Body of pancreas (tissue), 4 donors: ENCODE measurements at regions not wholly inside any gene's neighbourhood (a gene's known extent, or its start where the extent isn't known, plus 50 kb on each side); places are given as distances from the start of the nearest gene placed in this dataset.
"Not testable (repeated sequence)": the region's sequence is repeated elsewhere in the genome, so short reads cannot be mapped to it uniquely, and the experiment has no call there.

Experiments used
- ATAC-seq: fragments of 150-250 bp; one replicate; pipeline ENCODE4 v1.9.1; 2016
- DNase-seq, 4 donors: peaks; one replicate each; pipeline ENCODE4 v3.0.0-alpha.2; 2019
- H3K27ac ChIP-seq, 4 donors: fragments of 200-600 bp; sonication (generic); 1 replicate in 3 of 4; 2 replicates in 1 of 4; pipeline versions ENCODE4 v1.5.1 to v1.6.1; 2016 to 2019; ENCODE audit warnings: mild to moderate bottlenecking in 1 of 4, mixed read lengths in 1 of 4, moderate library complexity in 1 of 4
- H3K27me3 ChIP-seq, 2 donors: fragments of 200-600 bp; sonication (generic); one replicate each; pipeline ENCODE4 v1.6.0; 2016; ENCODE audit warnings: mild to moderate bottlenecking in 1 of 2
- H3K36me3 ChIP-seq, 2 donors: fragments of 200-600 bp; sonication (generic); replicated peaks in 1 of 2; 2 replicates each; pipeline ENCODE4 v1.5.1; 2016; ENCODE audit warnings: low read depth in 2 of 2; ENCODE audit not compliant: insufficient read depth in 1 of 2
- H3K4me1 ChIP-seq: fragments of 200-600 bp; sonication (generic); one replicate; pipeline ENCODE4 v1.6.0; 2016
- H3K4me3 ChIP-seq, 2 donors: fragments of 200-600 bp; sonication (generic); 1 replicate in 1 of 2; 2 replicates in 1 of 2; pipeline ENCODE4 v1.5.1; 2016 to 2019
- H3K9me3 ChIP-seq, 3 donors: fragments of 200-600 bp; sonication (generic); 1 replicate in 2 of 3; 2 replicates in 1 of 3; pipeline ENCODE4 v1.5.1; 2016
- CTCF ChIP-seq, 7 experiments: fragments of 450-650 bp in 4 of 7; fragments of 200-600 bp in 3 of 7; sonication (generic) in 3 of 7; IDR thresholded peaks; one replicate each; pipeline ENCODE4 v1.5.1; 2016 to 2019; ENCODE audit warnings: antibody characterized with exemption in 7 of 7
- POLR2A ChIP-seq, 3 donors: fragments of 450-650 bp; IDR thresholded peaks; one replicate each; pipeline ENCODE4 v1.6.1; 2016; ENCODE audit warnings: antibody characterized with exemption in 3 of 3, mild to moderate bottlenecking in 2 of 3
- WGBS, 2 donors: methylation state at CpG; one replicate each; pipeline ENCODE4 v1.1.5; 2017; 5-methylcytosine and 5-hydroxymethylcytosine counted together
- intact Hi-C: fragments of 100-400 bp; cut with DNase I; formaldehyde crosslinking; loops from one replicate; pipeline ENCODE4 v1.15.1; 2023

GRCh38 chr17:83164490-83164889 is 85.1 kb downstream of the METRNL start:
- Histone ChIP-seq H3K4me3 (no peak overlapping the region), H3K9me3 (no peaks in the 10 kb centered on the region), H3K4me1 (no peaks in the 10 kb centered on the region), H3K27ac (no peak overlapping the region), H3K36me3 (no peaks in the 10 kb centered on the region), H3K27me3 (no peaks in the 10 kb centered on the region)
- ATAC-seq (no peak), DNase-seq (no peak)
- no peak for TF ChIP-seq CTCF (IDR thresholded peaks at IDR 0.05)
- TF ChIP-seq POLR2A (IDR thresholded peaks at IDR 0.05), result no peak
- intact Hi-C loops, result no loop called here
- 65 to 79% methylated on average over 3 of the region's 3 CpGs for WGBS, 2 donors

DNA sequence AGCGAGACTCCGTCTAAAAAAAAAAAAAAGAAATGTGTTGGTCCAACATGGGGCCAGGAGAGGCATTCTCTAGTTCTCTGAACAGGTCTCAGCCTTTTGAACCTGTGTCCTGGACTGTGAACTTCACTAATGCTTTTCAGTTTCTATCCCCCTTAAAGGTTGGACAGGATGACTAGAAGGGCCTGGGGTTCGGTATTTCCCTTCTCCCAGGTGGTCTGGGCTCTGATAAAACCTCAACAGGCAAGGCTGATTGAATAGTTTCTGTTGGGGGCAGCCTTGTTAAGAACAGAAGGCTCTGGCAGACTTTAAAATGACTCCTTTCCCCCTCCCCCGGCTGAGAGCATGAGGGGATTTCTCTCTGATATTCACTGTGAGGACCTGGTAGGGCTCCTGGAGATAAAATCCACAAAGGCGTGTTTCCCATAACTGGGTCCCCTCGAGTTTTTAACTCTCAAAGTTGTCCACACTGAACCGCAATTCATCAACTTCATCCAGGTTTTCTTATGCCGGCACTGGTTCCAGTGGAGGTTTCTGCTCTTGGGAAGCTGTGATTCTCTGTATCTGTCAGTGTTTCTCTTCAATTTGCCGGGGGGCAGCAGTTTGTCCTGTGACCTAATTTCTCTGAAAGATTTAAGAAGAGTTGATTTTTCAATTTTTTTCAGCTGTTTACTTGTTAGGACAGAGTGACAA is 91.3 kb downstream of the METRNL start:
- intact Hi-C loops, result no loop called here
- Histone ChIP-seq H3K4me1 (no peaks in the 10 kb centered on the region), H3K36me3 (no peaks in the 10 kb centered on the region), H3K9me3 (no peaks in the 10 kb centered on the region), H3K4me3 (no peak overlapping the region), H3K27ac (no peak overlapping the region), H3K27me3 (no peaks in the 10 kb centered on the region)
- WGBS, 2 donors, result 71 to 73% methylated on average over 9 of the region's 9 CpGs
- ATAC-seq, result no peak
- DNase-seq, result peak in 1 of 4 donors; percentile 1
- no peak for TF ChIP-seq CTCF (IDR thresholded peaks at IDR 0.05)
- no peak for TF ChIP-seq POLR2A (IDR thresholded peaks at IDR 0.05)

- intact Hi-C loops, result no loop called here
- no peak for ATAC-seq
These were observed 92.3 kb downstream of the METRNL start for GRCh38 chr17:83171661-83172060.

GRCh38 chr17:83172099-83172498 is 92.7 kb downstream of the METRNL start:
- peak in 1 of 4 donors; percentile 1 for DNase-seq
- H3K9me3 ChIP-seq, ATAC-seq, intact Hi-C loops, H3K27ac ChIP-seq, H3K4me1 ChIP-seq, H3K36me3 ChIP-seq, H3K27me3 ChIP-seq, H3K4me3 ChIP-seq: not testable (repeated sequence)
- WGBS, 2 donors, result 81 to 89% methylated on average over 8 to 9 of the region's 9 CpGs

More at GRCh38 chr17:83171661-83172060, 92.3 kb downstream of the METRNL start:
- 68% methylated on average over 20 to 21 of the region's 21 CpGs for WGBS, 2 donors
- TF ChIP-seq CTCF (IDR thresholded peaks at IDR 0.05) (no peak), POLR2A (IDR thresholded peaks at IDR 0.05) (no peak)
- H3K36me3 ChIP-seq, result no peaks in the 10 kb centered on the region
- no peaks in the 10 kb centered on the region for H3K4me1 ChIP-seq
- H3K4me3 ChIP-seq, result no peak overlapping the region
- no peaks in the 10 kb centered on the region for H3K9me3 ChIP-seq
- DNase-seq, result peak in 2 of 4 donors; percentile 2 to 6
- no peak overlapping the region for H3K27ac ChIP-seq
- no peaks in the 10 kb centered on the region for H3K27me3 ChIP-seq

GRCh38 chr17:83172646-83173045 is 93.2 kb downstream of the METRNL start:
- H3K27ac ChIP-seq, H3K9me3 ChIP-seq, DNase-seq, H3K4me1 ChIP-seq, H3K4me3 ChIP-seq, H3K36me3 ChIP-seq, intact Hi-C loops, ATAC-seq, H3K27me3 ChIP-seq: not testable (repeated sequence)
- WGBS, 2 donors, result 71% methylated on average over 17 of the region's 20 CpGs; no CpG with 5 or more reads in 1 of the 2 donors

- H3K4me3 ChIP-seq, H3K36me3 ChIP-seq, H3K9me3 ChIP-seq, H3K4me1 ChIP-seq, intact Hi-C loops, H3K27ac ChIP-seq, H3K27me3 ChIP-seq, ATAC-seq: not testable (repeated sequence)
- peak in 2 of 4 donors; percentile 0 to 4 for DNase-seq
- 87 to 89% methylated on average over 13 to 23 of the region's 24 CpGs for WGBS, 2 donors
These were observed 93.9 kb downstream of the METRNL start for GRCh38 chr17:83173180-83173913.
